ENCODE measurements at regions not wholly inside any gene's neighbourhood (a gene's known extent, or its start where the extent isn't known, plus 50 kb on each side); places are given as distances from the start of the nearest gene placed in this dataset.

DNA sequence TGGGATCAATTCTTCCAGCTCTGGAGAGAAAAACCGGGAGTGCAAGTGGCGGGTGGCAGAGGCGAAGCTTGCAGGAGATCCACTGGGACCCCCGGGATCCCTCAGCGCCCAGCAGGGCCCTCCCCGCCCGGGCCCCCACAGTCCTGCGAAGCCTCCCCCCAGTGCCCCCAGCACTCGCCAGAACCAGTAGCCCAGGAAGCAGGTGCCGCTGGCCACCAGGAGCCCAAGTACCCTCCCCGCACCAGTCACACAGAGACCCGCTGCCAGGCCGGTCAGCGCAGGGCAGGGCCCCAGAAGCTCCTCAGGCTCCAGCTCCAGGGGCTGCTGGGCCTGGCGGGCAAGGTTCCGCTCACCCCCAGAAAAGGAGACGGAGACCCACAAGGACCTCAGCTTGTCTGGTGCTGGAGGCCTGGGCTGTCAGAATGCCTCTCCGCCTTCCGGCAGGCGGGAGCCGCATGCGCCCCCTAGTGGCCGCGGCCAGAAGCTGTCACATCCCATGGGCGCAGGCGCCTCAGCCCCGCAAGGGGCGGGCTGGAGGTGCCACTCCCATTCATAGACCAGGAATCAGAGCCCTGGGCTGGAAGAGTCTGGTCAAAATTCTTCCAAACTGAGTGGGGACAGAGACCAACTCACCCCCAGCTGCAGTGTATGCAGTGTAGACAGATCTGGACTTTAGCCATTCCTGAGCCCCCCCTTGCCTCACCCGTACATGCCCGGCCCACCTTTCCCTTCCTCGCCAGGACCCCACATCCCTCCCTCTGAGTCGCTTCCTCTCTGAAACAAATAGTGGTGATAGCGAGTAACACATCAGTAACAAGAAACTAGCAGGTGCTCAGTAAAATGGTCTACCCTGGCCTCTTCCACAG is 1002.3 kb downstream of the KCNJ18 start:
- Mint-ChIP-seq H3K27ac (no peak overlapping the region), H3K9me3 (ENCODE audit: low read depth) (peaks cover 56% of the 10 kb centered on the region), H3K27me3 (no peaks in the 10 kb centered on the region), H3K36me3 (ENCODE audit: insufficient read depth) (peaks cover 5% of the 10 kb centered on the region), H3K4me1 (ENCODE audit: low read depth) (no peaks in the 10 kb centered on the region), H3K4me3 (ENCODE audit: low read depth) (no peak overlapping the region)
- TF ChIP-seq, protein P1, sequence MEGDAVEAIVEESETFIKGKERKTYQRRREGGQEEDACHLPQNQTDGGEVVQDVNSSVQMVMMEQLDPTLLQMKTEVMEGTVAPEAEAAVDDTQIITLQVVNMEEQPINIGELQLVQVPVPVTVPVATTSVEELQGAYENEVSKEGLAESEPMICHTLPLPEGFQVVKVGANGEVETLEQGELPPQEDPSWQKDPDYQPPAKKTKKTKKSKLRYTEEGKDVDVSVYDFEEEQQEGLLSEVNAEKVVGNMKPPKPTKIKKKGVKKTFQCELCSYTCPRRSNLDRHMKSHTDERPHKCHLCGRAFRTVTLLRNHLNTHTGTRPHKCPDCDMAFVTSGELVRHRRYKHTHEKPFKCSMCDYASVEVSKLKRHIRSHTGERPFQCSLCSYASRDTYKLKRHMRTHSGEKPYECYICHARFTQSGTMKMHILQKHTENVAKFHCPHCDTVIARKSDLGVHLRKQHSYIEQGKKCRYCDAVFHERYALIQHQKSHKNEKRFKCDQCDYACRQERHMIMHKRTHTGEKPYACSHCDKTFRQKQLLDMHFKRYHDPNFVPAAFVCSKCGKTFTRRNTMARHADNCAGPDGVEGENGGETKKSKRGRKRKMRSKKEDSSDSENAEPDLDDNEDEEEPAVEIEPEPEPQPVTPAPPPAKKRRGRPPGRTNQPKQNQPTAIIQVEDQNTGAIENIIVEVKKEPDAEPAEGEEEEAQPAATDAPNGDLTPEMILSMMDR (IDR thresholded peaks at IDR 0.05; ENCODE audit: unreplicated experiment), result no peak
- DNase-seq (ENCODE audit: low spot score, unreplicated experiment), result no peak

DNA sequence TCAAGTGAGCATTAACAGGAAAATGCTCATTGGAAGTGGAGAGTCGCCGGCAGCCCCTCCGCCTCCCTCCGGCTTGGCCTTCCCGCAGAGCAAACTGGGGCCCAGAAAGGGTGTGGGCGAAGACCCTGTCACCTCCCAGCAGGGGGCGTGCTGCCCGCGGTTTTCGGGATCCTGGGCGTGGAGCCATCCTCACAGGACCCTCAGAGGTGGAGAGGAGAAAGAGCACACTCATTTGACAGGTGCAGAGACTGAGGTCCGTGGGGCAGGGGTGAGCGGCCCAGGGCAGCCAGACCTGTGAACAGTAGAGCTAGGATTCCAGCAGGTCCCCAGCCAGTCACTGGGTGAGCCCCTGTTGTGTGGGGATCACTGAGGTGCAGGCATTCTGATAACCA is 1002.9 kb downstream of the KCNJ18 start:
- TF ChIP-seq, protein P1 (IDR thresholded peaks at IDR 0.05; ENCODE audit: unreplicated experiment), result no peak
- peaks cover 5% of the 10 kb centered on the region for H3K36me3 Mint-ChIP-seq (ENCODE audit: insufficient read depth)
- no peaks in the 10 kb centered on the region for H3K4me1 Mint-ChIP-seq (ENCODE audit: low read depth)
- no peak for DNase-seq (ENCODE audit: low spot score, unreplicated experiment)
- no peaks in the 10 kb centered on the region for H3K27me3 Mint-ChIP-seq
- peaks cover 56% of the 10 kb centered on the region for H3K9me3 Mint-ChIP-seq (ENCODE audit: low read depth)
- no peak overlapping the region for H3K27ac Mint-ChIP-seq
- H3K4me3 Mint-ChIP-seq (ENCODE audit: low read depth), result no peak overlapping the region

DNA sequence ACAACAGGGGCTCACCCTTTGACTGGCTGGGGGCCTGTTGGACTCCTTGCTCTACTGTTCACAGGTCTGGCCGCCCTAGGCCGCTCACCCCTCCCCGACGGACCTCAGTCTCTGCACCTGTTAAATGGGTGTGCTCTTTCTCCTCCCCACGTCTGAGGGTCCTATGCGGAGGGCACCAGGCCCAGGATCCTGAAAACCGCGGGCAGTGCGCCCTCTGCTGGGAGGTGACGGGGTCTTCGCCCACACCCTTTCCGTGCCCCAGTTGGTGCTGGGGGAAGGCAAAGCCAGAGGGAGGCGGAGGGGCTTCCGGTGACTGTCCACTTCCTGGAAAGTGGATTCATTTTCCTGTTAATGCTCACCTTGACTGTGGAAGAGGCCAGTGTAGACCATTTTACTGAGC is 1010.9 kb downstream of the KCNJ18 start:
- Mint-ChIP-seq H3K9me3 (ENCODE audit: low read depth) (peaks cover 41% of the 10 kb centered on the region), H3K4me1 (ENCODE audit: low read depth) (no peaks in the 10 kb centered on the region), H3K27me3 (no peaks in the 10 kb centered on the region), H3K4me3 (ENCODE audit: low read depth) (no peak overlapping the region), H3K27ac (no peak overlapping the region), H3K36me3 (ENCODE audit: insufficient read depth) (peaks cover 2% of the 10 kb centered on the region)
- TF ChIP-seq, protein P1 (IDR thresholded peaks at IDR 0.05; ENCODE audit: unreplicated experiment), result no peak
- DNase-seq (ENCODE audit: low spot score, unreplicated experiment), result no peak

GRCh38 chr17:22703786-22704441 is 1011.6 kb downstream of the KCNJ18 start:
- no peak overlapping the region for H3K27ac Mint-ChIP-seq
- peaks cover 4% of the 10 kb centered on the region for H3K36me3 Mint-ChIP-seq (ENCODE audit: insufficient read depth)
- no peak overlapping the region for H3K4me3 Mint-ChIP-seq (ENCODE audit: low read depth)
- H3K9me3 Mint-ChIP-seq (ENCODE audit: low read depth), result peaks cover 42% of the 10 kb centered on the region
- H3K4me1 Mint-ChIP-seq (ENCODE audit: low read depth), result no peaks in the 10 kb centered on the region
- DNase-seq (ENCODE audit: low spot score, unreplicated experiment), result no peak
- H3K27me3 Mint-ChIP-seq, result no peaks in the 10 kb centered on the region
- TF ChIP-seq, protein P1 (IDR thresholded peaks at IDR 0.05; ENCODE audit: unreplicated experiment), result no peak

DNA sequence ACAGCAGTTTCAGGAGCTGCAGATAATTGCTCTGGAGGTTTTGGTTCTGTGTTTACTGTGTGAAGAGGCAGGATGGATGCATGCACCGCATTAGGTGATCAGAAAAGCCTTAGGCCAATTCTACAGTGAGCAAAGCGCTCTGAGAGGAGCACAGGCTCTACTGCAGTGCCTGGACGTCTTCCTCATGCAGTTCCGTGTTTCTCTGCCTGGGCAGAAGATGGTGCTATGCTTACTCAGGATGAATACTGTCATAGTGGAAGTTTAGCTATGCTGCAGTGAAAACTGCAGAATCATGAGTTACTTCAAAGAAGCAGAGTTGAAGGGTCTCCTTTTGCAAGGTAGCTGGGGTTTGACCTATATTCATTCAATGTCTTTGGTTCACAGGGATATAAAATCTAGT is 1012.4 kb downstream of the KCNJ18 start:
- peaks cover 44% of the 10 kb centered on the region for H3K9me3 Mint-ChIP-seq (ENCODE audit: low read depth)
- H3K36me3 Mint-ChIP-seq (ENCODE audit: insufficient read depth), result peaks cover 4% of the 10 kb centered on the region
- H3K4me1 Mint-ChIP-seq (ENCODE audit: low read depth), result no peaks in the 10 kb centered on the region
- H3K27ac Mint-ChIP-seq, result no peak overlapping the region
- TF ChIP-seq, protein P1 (IDR thresholded peaks at IDR 0.05; ENCODE audit: unreplicated experiment), result no peak
- H3K4me3 Mint-ChIP-seq (ENCODE audit: low read depth), result no peak overlapping the region
- no peak for DNase-seq (ENCODE audit: low spot score, unreplicated experiment)
- H3K27me3 Mint-ChIP-seq, result no peaks in the 10 kb centered on the region
